Subcutaneous abdominal adipose tissue (tissue), 5 donors: ENCODE measurements at regions not wholly inside any gene's neighbourhood (a gene's known extent, or its start where the extent isn't known, plus 50 kb on each side); places are given as distances from the start of the nearest gene placed in this dataset.
A peak's percentile ranks its signal among the peaks of the same experiment; 100 is the strongest.

ENCODE experiments used
- H3K27ac ChIP-seq: one replicate; pipeline ENCODE4 v1.7.0; 2013; ENCODE audit warnings: low read depth, mild to moderate bottlenecking, inconsistent platforms, low read length, moderate library complexity
- H3K27me3 ChIP-seq, 5 donors: one replicate each; pipeline ENCODE4 v1.7.0; 2013; ENCODE audit warnings: low read length in 5 of 5, inconsistent platforms in 1 of 5; ENCODE audit not compliant: control insufficient read depth in 5 of 5, insufficient read depth in 4 of 5
- H3K36me3 ChIP-seq, 5 donors: one replicate each; pipeline ENCODE4 v1.7.0; 2013; ENCODE audit warnings: low read length in 5 of 5; ENCODE audit not compliant: control insufficient read depth in 5 of 5, insufficient read depth in 5 of 5
- H3K4me1 ChIP-seq, 5 donors: one replicate each; pipeline ENCODE4 v1.7.0; 2013; ENCODE audit warnings: low read length in 5 of 5, mild to moderate bottlenecking in 3 of 5, moderate library complexity in 1 of 5; ENCODE audit not compliant: control insufficient read depth in 5 of 5, insufficient read depth in 5 of 5
- H3K4me3 ChIP-seq, 5 donors: one replicate each; pipeline ENCODE4 v1.7.0; 2013; ENCODE audit warnings: low read length in 5 of 5, low read depth in 1 of 5
- H3K9ac ChIP-seq, 5 donors: one replicate each; pipeline ENCODE4 v1.7.0; 2013; ENCODE audit warnings: low read length in 5 of 5, mild to moderate bottlenecking in 4 of 5, moderate library complexity in 3 of 5
- H3K9me3 ChIP-seq, 5 donors: one replicate each; pipeline ENCODE4 v1.7.0; 2013; ENCODE audit warnings: low read length in 5 of 5; ENCODE audit not compliant: control insufficient read depth in 5 of 5
- donor health status: healthy.
- donor health status: healthy.
- donor health status: healthy.
- donor health status: healthy.
- donor health status: healthy.

DNA sequence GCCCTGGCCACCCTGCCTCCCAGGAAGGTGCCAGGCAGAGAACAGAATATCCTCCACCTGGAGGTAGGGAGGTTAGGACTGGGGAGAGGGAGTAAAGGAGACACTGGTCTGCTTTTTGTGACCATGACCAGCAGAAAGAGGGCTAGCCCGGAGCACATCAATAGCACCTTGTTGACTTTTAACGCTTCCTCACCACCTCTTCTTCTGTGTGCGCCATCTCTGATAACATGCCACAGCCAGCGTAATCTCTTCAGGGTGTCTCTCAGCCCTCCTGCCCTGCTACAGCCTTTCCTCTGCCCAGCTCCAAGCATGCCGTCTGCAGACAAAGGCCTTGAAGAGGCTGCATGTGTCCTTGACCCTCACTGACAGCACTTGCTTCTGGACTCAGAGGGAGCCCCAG lies 50.9 kb upstream of the GJA5 start:
- H3K36me3 ChIP-seq: no peaks in the 10 kb centered on the region
- no peak overlapping the region for H3K9ac ChIP-seq
- peaks cover 0 to 8% (median 0%) of the 10 kb centered on the region in 5 donors for H3K4me1 ChIP-seq
- no peak overlapping the region for H3K4me3 ChIP-seq
- no peaks in the 10 kb centered on the region for H3K9me3 ChIP-seq
- H3K27me3 ChIP-seq: no peaks in the 10 kb centered on the region
- no peak overlapping the region for H3K27ac ChIP-seq

DNA sequence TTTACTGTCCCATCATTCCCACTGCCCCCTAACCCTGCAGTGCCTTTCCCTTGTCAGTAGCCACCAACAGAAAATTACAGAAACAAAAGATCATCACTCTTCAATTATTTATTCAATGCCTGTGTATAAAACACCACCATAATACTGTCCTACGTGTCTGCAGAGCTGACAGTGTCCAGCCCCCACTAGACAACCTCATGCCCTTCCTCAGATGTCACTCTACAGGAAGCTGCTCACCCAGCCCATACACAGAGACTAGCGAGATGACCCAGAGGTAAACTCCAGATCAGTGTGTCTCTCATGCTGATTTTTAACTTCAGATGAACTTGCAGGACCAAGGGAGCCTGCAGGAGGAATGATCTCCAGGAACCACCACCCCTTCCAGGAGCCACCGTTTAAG lies 51.3 kb upstream of the GJA5 start:
- no peak overlapping the region for H3K4me3 ChIP-seq
- H3K4me1 ChIP-seq: peaks cover 0 to 8% (median 0%) of the 10 kb centered on the region in 5 donors
- no peak overlapping the region for H3K27ac ChIP-seq
- H3K9me3 ChIP-seq: no peaks in the 10 kb centered on the region
- H3K27me3 ChIP-seq: no peaks in the 10 kb centered on the region
- H3K9ac ChIP-seq: no peak overlapping the region
- no peaks in the 10 kb centered on the region for H3K36me3 ChIP-seq

DNA sequence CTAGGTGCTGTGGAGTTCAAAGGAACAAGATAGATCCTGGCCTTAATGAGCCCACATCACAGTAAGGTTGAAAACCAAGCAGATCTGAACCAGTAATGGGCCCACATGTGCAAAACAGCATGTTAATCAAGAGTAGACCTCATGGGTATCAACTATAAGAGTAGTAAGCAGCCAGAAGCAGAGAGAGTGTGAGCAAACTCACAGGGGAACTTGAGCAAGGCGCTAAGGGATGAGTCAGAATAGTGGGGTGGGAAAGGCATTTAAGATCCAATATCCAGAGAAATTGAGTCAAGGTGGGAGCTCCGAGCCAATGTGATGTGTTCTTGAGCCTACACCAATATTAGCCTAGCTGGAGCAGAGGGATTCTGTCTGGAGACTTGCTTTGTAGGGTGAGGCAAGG lies 52.4 kb upstream of the GJA5 start:
- no peak overlapping the region for H3K27ac ChIP-seq
- H3K27me3 ChIP-seq: no peaks in the 10 kb centered on the region
- H3K4me3 ChIP-seq: no peak overlapping the region
- H3K36me3 ChIP-seq: no peaks in the 10 kb centered on the region
- peaks cover 0 to 11% (median 3%) of the 10 kb centered on the region in 5 donors for H3K4me1 ChIP-seq
- no peak overlapping the region for H3K9ac ChIP-seq
- no peaks in the 10 kb centered on the region for H3K9me3 ChIP-seq

- no peaks in the 10 kb centered on the region for H3K9me3 ChIP-seq
- H3K9ac ChIP-seq: no peak overlapping the region
- no peak overlapping the region for H3K4me3 ChIP-seq
- H3K27ac ChIP-seq: no peak overlapping the region
- H3K4me1 ChIP-seq: peaks cover 0 to 9% (median 6%) of the 10 kb centered on the region in 5 donors
- no peaks in the 10 kb centered on the region for H3K36me3 ChIP-seq
- H3K27me3 ChIP-seq: no peaks in the 10 kb centered on the region
Measured at GRCh38 chr1:147815503-147815902, 55.1 kb upstream of the GJA5 start.

DNA sequence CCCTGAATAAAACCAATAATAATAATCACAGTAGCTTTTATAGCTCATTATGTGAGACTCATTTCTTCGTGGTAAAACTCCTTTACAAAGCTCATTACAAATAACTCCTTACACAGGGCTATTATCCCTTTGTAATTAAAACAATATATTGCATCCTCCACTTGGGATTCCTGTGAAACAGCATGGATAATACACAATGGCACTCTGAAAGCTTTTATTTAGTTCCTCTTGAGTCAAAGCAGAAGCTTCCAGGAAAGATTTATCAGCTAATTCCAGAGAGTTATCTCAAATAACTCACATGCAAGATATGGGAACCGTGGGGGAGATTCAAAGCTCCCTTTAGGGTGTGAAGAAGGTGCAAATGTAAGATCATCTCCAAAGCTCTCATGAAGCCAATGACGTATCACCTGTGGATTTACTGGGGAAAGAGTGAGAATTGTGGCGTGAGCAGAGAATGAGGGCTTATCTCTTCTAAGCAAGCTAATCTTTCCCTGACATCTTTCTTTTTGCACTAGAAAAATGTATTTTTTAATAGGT lies 60.4 kb upstream of the GJA5 start:
- Histone ChIP-seq H3K27ac (no peak overlapping the region), H3K27me3 (no peaks in the 10 kb centered on the region), H3K9me3 (no peaks in the 10 kb centered on the region), H3K4me3 (no peak overlapping the region), H3K36me3 (no peaks in the 10 kb centered on the region), H3K4me1 (peaks cover 9 to 36% (median 25%) of the 10 kb centered on the region in 5 donors), H3K9ac (no peak overlapping the region)

GRCh38 chr1:147821883-147822282 lies 61.5 kb upstream of the GJA5 start:
- H3K27ac ChIP-seq: peak overlapping the region; percentile 74
- no peak overlapping the region for H3K4me3 ChIP-seq
- H3K27me3 ChIP-seq: no peaks in the 10 kb centered on the region
- no peak overlapping the region for H3K9ac ChIP-seq
- H3K4me1 ChIP-seq: peaks cover 9 to 36% (median 25%) of the 10 kb centered on the region in 5 donors
- no peaks in the 10 kb centered on the region for H3K9me3 ChIP-seq
- no peaks in the 10 kb centered on the region for H3K36me3 ChIP-seq

- no peak overlapping the region for H3K4me3 ChIP-seq
- H3K27me3 ChIP-seq: no peaks in the 10 kb centered on the region
- H3K9ac ChIP-seq: no peak overlapping the region
- peak overlapping the region; percentile 74 for H3K27ac ChIP-seq
- peaks cover 9 to 36% (median 25%) of the 10 kb centered on the region in 5 donors for H3K4me1 ChIP-seq
- H3K36me3 ChIP-seq: no peaks in the 10 kb centered on the region
- no peaks in the 10 kb centered on the region for H3K9me3 ChIP-seq
Measured at GRCh38 chr1:147822292-147822691, 61.9 kb upstream of the GJA5 start.

GRCh38 chr1:147824001-147824400 lies 63.6 kb upstream of the GJA5 start:
- Histone ChIP-seq H3K4me1 (peaks cover 9 to 28% (median 19%) of the 10 kb centered on the region in 5 donors), H3K9ac (no peak overlapping the region), H3K27ac (no peak overlapping the region), H3K9me3 (no peaks in the 10 kb centered on the region), H3K36me3 (no peaks in the 10 kb centered on the region), H3K4me3 (no peak overlapping the region), H3K27me3 (no peaks in the 10 kb centered on the region)

DNA sequence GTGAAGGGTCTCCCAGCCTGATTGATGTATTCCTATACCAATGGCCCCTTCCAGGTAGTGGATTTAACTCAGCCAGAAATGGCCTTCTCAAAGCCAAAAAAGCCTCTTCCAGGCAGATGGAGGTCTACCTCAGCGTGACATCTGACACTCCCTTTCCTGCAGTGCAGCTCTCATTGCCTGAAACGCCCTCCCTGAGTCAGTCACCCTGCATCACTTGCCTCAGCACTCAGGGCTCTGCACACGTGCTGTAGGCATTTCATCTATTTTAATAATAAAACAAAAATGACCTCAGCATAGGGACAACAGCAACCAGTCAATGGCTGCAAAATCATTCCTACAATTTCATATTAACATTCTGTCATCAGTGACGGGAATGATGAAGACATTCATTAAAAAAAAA lies 64.4 kb upstream of the GJA5 start:
- H3K36me3 ChIP-seq: no peaks in the 10 kb centered on the region
- H3K4me3 ChIP-seq: no peak overlapping the region
- no peaks in the 10 kb centered on the region for H3K9me3 ChIP-seq
- no peak overlapping the region for H3K9ac ChIP-seq
- no peak overlapping the region for H3K27ac ChIP-seq
- H3K27me3 ChIP-seq: no peaks in the 10 kb centered on the region
- H3K4me1 ChIP-seq: peaks cover 9 to 28% (median 19%) of the 10 kb centered on the region in 5 donors

DNA sequence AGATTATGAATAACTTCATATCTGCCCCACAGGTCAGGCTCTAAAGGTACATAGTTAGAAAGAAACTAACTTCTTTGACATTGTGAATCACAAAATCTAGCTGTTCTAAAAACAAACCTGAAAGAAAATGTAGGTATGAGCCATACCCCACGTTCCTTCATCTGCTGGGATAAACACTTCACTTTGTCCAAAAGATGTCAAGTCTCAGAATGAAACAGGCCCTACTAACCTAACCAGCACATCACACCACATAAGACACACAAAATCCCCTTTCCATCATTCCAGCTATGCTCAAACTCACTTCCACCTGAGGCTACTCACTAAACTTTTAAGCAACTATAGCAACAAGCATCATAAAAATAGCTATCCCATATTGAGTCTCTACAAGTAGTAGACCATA lies 65.2 kb upstream of the GJA5 start:
- Histone ChIP-seq H3K9ac (no peak overlapping the region), H3K4me3 (no peak overlapping the region), H3K27me3 (no peaks in the 10 kb centered on the region), H3K9me3 (no peaks in the 10 kb centered on the region), H3K36me3 (no peaks in the 10 kb centered on the region), H3K4me1 (peaks cover 9 to 28% (median 19%) of the 10 kb centered on the region in 5 donors), H3K27ac (no peak overlapping the region)

GRCh38 chr1:147826259-147826658 lies 65.9 kb upstream of the GJA5 start:
- Histone ChIP-seq H3K9ac (no peak overlapping the region), H3K9me3 (no peaks in the 10 kb centered on the region), H3K36me3 (no peaks in the 10 kb centered on the region), H3K4me1 (peaks cover 9 to 28% (median 19%) of the 10 kb centered on the region in 5 donors), H3K4me3 (no peak overlapping the region), H3K27me3 (no peaks in the 10 kb centered on the region), H3K27ac (no peak overlapping the region)
